ENCODE measurements at regions not wholly inside any gene's neighbourhood (a gene's known extent, or its start where the extent isn't known, plus 50 kb on each side); places are given as distances from the start of the nearest gene placed in this dataset.

GRCh38 chr12:81872400-81872799 lies 113.2 kb upstream of the PPFIA2 start:
- no peaks in the 10 kb centered on the region for H3K9me3 ChIP-seq (ENCODE audit: control insufficient read depth in 1 of 2, low read length in 2 of 2)

GRCh38 chr12:81866081-81866480 lies 106.9 kb upstream of the PPFIA2 start:
- H3K4me3 ChIP-seq (ENCODE audit: low read depth in 1 of 2, low read length in 2 of 2) = no peak overlapping the region
- H3K9me3 ChIP-seq (ENCODE audit: control insufficient read depth in 1 of 2, low read length in 2 of 2) = no peaks in the 10 kb centered on the region
- no peaks in the 10 kb centered on the region for H3K27me3 ChIP-seq (ENCODE audit: low read depth, low read length)
- H3K36me3 ChIP-seq (ENCODE audit: control insufficient read depth in 1 of 2, insufficient read depth in 2 of 2, low read length in 2 of 2) = no peaks in the 10 kb centered on the region
- H3K27ac ChIP-seq (ENCODE audit: low read length) = no peak overlapping the region
- no peaks in the 10 kb centered on the region for H3K4me1 ChIP-seq (ENCODE audit: control insufficient read depth in 1 of 2, insufficient read depth in 2 of 2, low read length in 2 of 2)

More at GRCh38 chr12:81872400-81872799, 113.2 kb upstream of the PPFIA2 start:
- H3K27me3 ChIP-seq (ENCODE audit: low read depth, low read length) = no peaks in the 10 kb centered on the region
- H3K36me3 ChIP-seq (ENCODE audit: control insufficient read depth in 1 of 2, insufficient read depth in 2 of 2, low read length in 2 of 2) = no peaks in the 10 kb centered on the region
- no peak overlapping the region for H3K27ac ChIP-seq (ENCODE audit: low read length)
- H3K4me1 ChIP-seq (ENCODE audit: control insufficient read depth in 1 of 2, insufficient read depth in 2 of 2, low read length in 2 of 2) = no peaks in the 10 kb centered on the region
- H3K4me3 ChIP-seq (ENCODE audit: low read depth in 1 of 2, low read length in 2 of 2) = no peak overlapping the region

GRCh38 chr12:81863406-81863805 lies 104.3 kb upstream of the PPFIA2 start:
- Histone ChIP-seq H3K4me3 (ENCODE audit: low read depth in 1 of 2, low read length in 2 of 2) (no peak overlapping the region), H3K27ac (ENCODE audit: low read length) (no peak overlapping the region), H3K9me3 (ENCODE audit: control insufficient read depth in 1 of 2, low read length in 2 of 2) (no peaks in the 10 kb centered on the region)

GRCh38 chr12:81859521-81859920 lies 100.4 kb upstream of the PPFIA2 start:
- H3K4me3 ChIP-seq (ENCODE audit: low read depth in 1 of 2, low read length in 2 of 2) = no peak overlapping the region
- no peaks in the 10 kb centered on the region for H3K27me3 ChIP-seq (ENCODE audit: low read depth, low read length)
- H3K4me1 ChIP-seq (ENCODE audit: control insufficient read depth in 1 of 2, insufficient read depth in 2 of 2, low read length in 2 of 2) = no peaks in the 10 kb centered on the region
- H3K36me3 ChIP-seq (ENCODE audit: control insufficient read depth in 1 of 2, insufficient read depth in 2 of 2, low read length in 2 of 2) = no peaks in the 10 kb centered on the region
- no peak overlapping the region for H3K27ac ChIP-seq (ENCODE audit: low read length)
- H3K9me3 ChIP-seq (ENCODE audit: control insufficient read depth in 1 of 2, low read length in 2 of 2) = no peaks in the 10 kb centered on the region

More at GRCh38 chr12:81863406-81863805, 104.3 kb upstream of the PPFIA2 start:
- Histone ChIP-seq H3K27me3 (ENCODE audit: low read depth, low read length) (no peaks in the 10 kb centered on the region), H3K36me3 (ENCODE audit: control insufficient read depth in 1 of 2, insufficient read depth in 2 of 2, low read length in 2 of 2) (no peaks in the 10 kb centered on the region), H3K4me1 (ENCODE audit: control insufficient read depth in 1 of 2, insufficient read depth in 2 of 2, low read length in 2 of 2) (no peaks in the 10 kb centered on the region)

GRCh38 chr12:81843599-81843998 lies 84.4 kb upstream of the PPFIA2 start:
- Histone ChIP-seq H3K27ac (ENCODE audit: low read length) (no peak overlapping the region), H3K4me3 (ENCODE audit: low read depth in 1 of 2, low read length in 2 of 2) (no peak overlapping the region), H3K36me3 (ENCODE audit: control insufficient read depth in 1 of 2, insufficient read depth in 2 of 2, low read length in 2 of 2) (no peaks in the 10 kb centered on the region), H3K4me1 (ENCODE audit: control insufficient read depth in 1 of 2, insufficient read depth in 2 of 2, low read length in 2 of 2) (no peaks in the 10 kb centered on the region), H3K9me3 (ENCODE audit: control insufficient read depth in 1 of 2, low read length in 2 of 2) (no peaks in the 10 kb centered on the region), H3K27me3 (ENCODE audit: low read depth, low read length) (no peaks in the 10 kb centered on the region)

DNA sequence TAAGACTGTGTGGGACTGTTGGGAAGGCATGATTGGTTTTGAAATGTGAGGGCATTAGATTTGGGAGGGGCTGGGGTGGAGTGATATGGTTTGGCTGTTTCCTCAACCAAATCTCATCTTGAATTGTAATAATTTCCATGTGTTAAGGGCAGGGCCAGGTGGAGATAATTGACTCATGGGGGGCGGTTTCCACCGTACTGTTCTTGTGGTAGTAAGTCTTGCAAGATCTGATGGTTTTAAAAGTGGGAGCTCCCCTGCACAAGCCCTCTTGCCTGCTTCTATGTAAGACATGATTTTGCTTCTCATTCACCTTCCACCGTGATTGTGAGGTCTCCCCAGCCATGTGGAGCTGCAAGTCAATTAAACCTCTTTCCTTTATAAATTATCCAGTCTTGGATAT lies 76.6 kb upstream of the PPFIA2 start:
- H3K27ac ChIP-seq (ENCODE audit: low read length) = no peak overlapping the region
- H3K9me3 ChIP-seq (ENCODE audit: control insufficient read depth in 1 of 2, low read length in 2 of 2) = no peaks in the 10 kb centered on the region
- H3K36me3 ChIP-seq (ENCODE audit: control insufficient read depth in 1 of 2, insufficient read depth in 2 of 2, low read length in 2 of 2) = no peaks in the 10 kb centered on the region
- no peaks in the 10 kb centered on the region for H3K27me3 ChIP-seq (ENCODE audit: low read depth, low read length)
- H3K4me3 ChIP-seq (ENCODE audit: low read depth in 1 of 2, low read length in 2 of 2) = no peak overlapping the region
- no peaks in the 10 kb centered on the region for H3K4me1 ChIP-seq (ENCODE audit: control insufficient read depth in 1 of 2, insufficient read depth in 2 of 2, low read length in 2 of 2)

DNA sequence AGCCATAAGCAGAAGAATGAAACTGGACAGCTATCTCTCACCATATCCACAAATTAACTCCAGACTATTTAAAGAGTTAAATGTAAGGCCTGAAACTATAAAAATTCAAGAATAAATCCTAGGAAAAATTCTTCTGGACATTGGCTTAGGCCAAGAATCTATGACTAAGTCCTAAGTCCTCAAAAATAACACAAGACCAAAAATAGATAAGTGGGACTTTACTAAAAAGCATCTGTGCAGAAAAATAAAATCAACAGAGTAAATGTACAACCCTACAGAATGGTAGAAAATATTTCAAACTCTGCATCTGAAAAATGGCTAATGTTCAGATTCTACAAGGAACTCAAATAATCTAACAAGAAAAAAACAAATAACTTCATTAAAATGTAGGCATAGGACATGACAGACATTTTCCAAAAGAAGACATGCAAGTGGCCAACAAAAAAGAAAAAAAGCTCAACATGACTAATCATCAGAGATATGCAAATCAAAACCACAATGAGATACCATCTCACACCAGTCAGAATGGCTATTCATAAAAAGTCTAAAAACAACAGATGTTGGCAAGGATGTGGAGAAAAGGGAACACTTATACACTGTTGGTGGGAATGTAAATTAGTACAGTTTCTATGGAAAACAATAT lies 61.0 kb upstream of the PPFIA2 start:
- H3K4me1 ChIP-seq (ENCODE audit: control insufficient read depth in 1 of 2, insufficient read depth in 2 of 2, low read length in 2 of 2) = no peaks in the 10 kb centered on the region
- H3K27ac ChIP-seq (ENCODE audit: low read length) = no peak overlapping the region
- H3K36me3 ChIP-seq (ENCODE audit: control insufficient read depth in 1 of 2, insufficient read depth in 2 of 2, low read length in 2 of 2) = no peaks in the 10 kb centered on the region
- H3K4me3 ChIP-seq (ENCODE audit: low read depth in 1 of 2, low read length in 2 of 2) = no peak overlapping the region
- no peaks in the 10 kb centered on the region for H3K9me3 ChIP-seq (ENCODE audit: control insufficient read depth in 1 of 2, low read length in 2 of 2)
- H3K27me3 ChIP-seq (ENCODE audit: low read depth, low read length) = no peaks in the 10 kb centered on the region

DNA sequence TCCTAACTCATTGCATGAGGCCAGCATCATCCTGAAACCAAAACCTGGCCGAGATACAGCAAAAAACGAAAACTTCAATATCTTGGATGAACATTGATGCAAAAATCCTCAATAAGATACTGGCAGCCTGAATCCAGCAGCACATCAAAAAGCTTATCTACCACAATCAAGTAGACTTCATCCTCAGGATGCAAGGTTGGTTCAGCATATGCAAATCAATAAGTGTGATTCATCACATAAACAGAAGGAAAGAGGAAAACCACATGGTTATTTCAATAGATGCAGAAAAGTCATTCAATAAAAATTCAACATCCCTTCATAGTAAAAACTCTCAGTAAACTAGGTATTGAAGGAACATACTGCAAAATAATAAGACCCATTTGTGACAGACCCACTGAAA lies 56.5 kb upstream of the PPFIA2 start:
- Histone ChIP-seq H3K9me3 (ENCODE audit: control insufficient read depth in 1 of 2, low read length in 2 of 2) (no peaks in the 10 kb centered on the region), H3K4me3 (ENCODE audit: low read depth in 1 of 2, low read length in 2 of 2) (no peak overlapping the region), H3K27ac (ENCODE audit: low read length) (no peak overlapping the region), H3K4me1 (ENCODE audit: control insufficient read depth in 1 of 2, insufficient read depth in 2 of 2, low read length in 2 of 2) (no peaks in the 10 kb centered on the region), H3K36me3 (ENCODE audit: control insufficient read depth in 1 of 2, insufficient read depth in 2 of 2, low read length in 2 of 2) (no peaks in the 10 kb centered on the region), H3K27me3 (ENCODE audit: low read depth, low read length) (no peaks in the 10 kb centered on the region)

- Histone ChIP-seq H3K4me1 (ENCODE audit: control insufficient read depth in 1 of 2, insufficient read depth in 2 of 2, low read length in 2 of 2) (no peaks in the 10 kb centered on the region), H3K36me3 (ENCODE audit: control insufficient read depth in 1 of 2, insufficient read depth in 2 of 2, low read length in 2 of 2) (no peaks in the 10 kb centered on the region), H3K9me3 (ENCODE audit: control insufficient read depth in 1 of 2, low read length in 2 of 2) (no peaks in the 10 kb centered on the region), H3K4me3 (ENCODE audit: low read depth in 1 of 2, low read length in 2 of 2) (no peak overlapping the region), H3K27me3 (ENCODE audit: low read depth, low read length) (no peaks in the 10 kb centered on the region), H3K27ac (ENCODE audit: low read length) (no peak overlapping the region)
Measured at GRCh38 chr12:81811778-81812125, 52.6 kb upstream of the PPFIA2 start.

GRCh38 chr12:81811061-81811777 lies 52.1 kb upstream of the PPFIA2 start:
- Histone ChIP-seq H3K4me1 (ENCODE audit: control insufficient read depth in 1 of 2, insufficient read depth in 2 of 2, low read length in 2 of 2) (no peaks in the 10 kb centered on the region), H3K9me3 (ENCODE audit: control insufficient read depth in 1 of 2, low read length in 2 of 2) (no peaks in the 10 kb centered on the region), H3K27ac (ENCODE audit: low read length) (no peak overlapping the region), H3K36me3 (ENCODE audit: control insufficient read depth in 1 of 2, insufficient read depth in 2 of 2, low read length in 2 of 2) (no peaks in the 10 kb centered on the region), H3K4me3 (ENCODE audit: low read depth in 1 of 2, low read length in 2 of 2) (no peak overlapping the region), H3K27me3 (ENCODE audit: low read depth, low read length) (no peaks in the 10 kb centered on the region)

GRCh38 chr12:81809829-81810595 lies 50.9 kb upstream of the PPFIA2 start:
- Histone ChIP-seq H3K9me3 (ENCODE audit: control insufficient read depth in 1 of 2, low read length in 2 of 2) (peaks cover 0 to 4% of the 10 kb centered on the region in 2 donors), H3K4me1 (ENCODE audit: control insufficient read depth in 1 of 2, insufficient read depth in 2 of 2, low read length in 2 of 2) (no peaks in the 10 kb centered on the region), H3K4me3 (ENCODE audit: low read depth in 1 of 2, low read length in 2 of 2) (peak overlapping the region in 1 of 2 donors; percentile 24), H3K27ac (ENCODE audit: low read length) (no peak overlapping the region), H3K36me3 (ENCODE audit: control insufficient read depth in 1 of 2, insufficient read depth in 2 of 2, low read length in 2 of 2) (no peaks in the 10 kb centered on the region), H3K27me3 (ENCODE audit: low read depth, low read length) (no peaks in the 10 kb centered on the region)
